IMR-90 (cell line): ENCODE measurements at regions not wholly inside any gene's neighbourhood (a gene's known extent, or its start where the extent isn't known, plus 50 kb on each side); places are given as distances from the start of the nearest gene placed in this dataset.

ENCODE experiments used
- ATAC-seq: fragments of 200-7000 bp; cut with Tn5 transposase; 2 replicates; pipeline ENCODE4 v1.9.1; 2020; ENCODE audit warnings: low read depth, mild to moderate bottlenecking, moderate library complexity
- BruUV-seq: library from RNA; stranded (reverse); fragments of 400-500 nt; replicated peaks from 2 replicates; lab custom pipeline; 2021; lab: Mats Ljungman, UMichigan
- CTCF ChIA-PET: fragments of 300-600 bp; formaldehyde crosslinking; extraction: SDS; loops from one replicate; lab custom pipeline; 2021; ENCODE audit warnings: antibody characterized with exemption; lab: Yijun Ruan, JAX
- POLR2A ChIA-PET: fragments of 300-600 bp; sonication (Branson Sonifier 250); formaldehyde crosslinking; loops from one replicate; lab custom pipeline; 2022; ENCODE audit warnings: antibody characterized with exemption; ENCODE audit not compliant: unreplicated experiment; lab: Charles Lee
- DNase-seq: peaks from one replicate; pipeline ENCODE4 v3.0.0; 2013
- H2AFZ ChIP-seq: replicated peaks from 2 replicates; pipeline ENCODE3; 2013; ENCODE audit warnings: low read length, mild to moderate bottlenecking; ENCODE audit not compliant: poor library complexity
- H2AK5ac ChIP-seq: 2 replicates; pipeline ENCODE4 v1.6.1; 2013; ENCODE audit warnings: low read depth, low read length, inconsistent platforms
- H2AK9ac ChIP-seq: replicated peaks from 2 replicates; pipeline ENCODE3; 2013; ENCODE audit warnings: mild to moderate bottlenecking, low read depth, low read length, moderate library complexity; ENCODE audit not compliant: poor library complexity
- H2BK120ac ChIP-seq: 2 replicates; pipeline ENCODE4 v1.6.1; 2013; ENCODE audit warnings: low read depth, low read length, inconsistent platforms
- H2BK15ac ChIP-seq: 3 replicates; pipeline ENCODE4 v1.6.1; 2013; ENCODE audit warnings: low read depth, low read length, inconsistent platforms
- H2BK20ac ChIP-seq: 2 replicates; pipeline ENCODE4 v1.6.1; 2013; ENCODE audit warnings: low read depth, mild to moderate bottlenecking, inconsistent platforms, low read length, moderate library complexity
- H2BK5ac ChIP-seq: 2 replicates; pipeline ENCODE4 v1.6.1; 2013; ENCODE audit warnings: mild to moderate bottlenecking, low read depth, low read length, inconsistent platforms; ENCODE audit not compliant: poor library complexity, severe bottlenecking
- H3K14ac ChIP-seq: replicated peaks from 2 replicates; pipeline ENCODE4 v1.6.1; 2013; ENCODE audit warnings: low read depth, low read length, inconsistent platforms
- H3K18ac ChIP-seq: 2 replicates; pipeline ENCODE4 v1.6.1; 2013; ENCODE audit warnings: low read depth, low read length, control low read depth
- H3K23ac ChIP-seq: 2 replicates; pipeline ENCODE4 v1.6.1; 2013; ENCODE audit warnings: low read depth, low read length, inconsistent platforms
- H3K27ac ChIP-seq: 2 replicates; pipeline ENCODE4 v1.5.1; 2013; ENCODE audit warnings: mild to moderate bottlenecking, control low read depth, low read length; ENCODE audit not compliant: insufficient read depth
- H3K27me3 ChIP-seq: 2 replicates; pipeline ENCODE4 v1.6.1; 2013; ENCODE audit warnings: low read length; ENCODE audit not compliant: control insufficient read depth, insufficient read depth
- H3K36me3 ChIP-seq: 2 replicates; pipeline ENCODE4 v1.6.1; 2013; ENCODE audit warnings: low read length, mixed read lengths; ENCODE audit not compliant: control insufficient read depth, insufficient read depth
- H3K4ac ChIP-seq: 2 replicates; pipeline ENCODE4 v1.6.1; 2013; ENCODE audit warnings: low read depth, low read length, inconsistent platforms
- H3K4me1 ChIP-seq: 2 replicates; pipeline ENCODE4 v1.6.1; 2013; ENCODE audit warnings: low read length, mixed read lengths; ENCODE audit not compliant: control insufficient read depth, insufficient read depth
- H3K4me2 ChIP-seq: 2 replicates; pipeline ENCODE4 v1.6.1; 2013; ENCODE audit warnings: low read depth, mild to moderate bottlenecking, control low read depth, low read length, moderate library complexity
- H3K4me3 ChIP-seq: 2 replicates; pipeline ENCODE4 v1.5.1; 2013; ENCODE audit warnings: low read depth, mild to moderate bottlenecking, control low read depth, low read length, moderate library complexity; ENCODE audit not compliant: insufficient read depth
- H3K56ac ChIP-seq: 2 replicates; pipeline ENCODE4 v1.6.1; 2013; ENCODE audit warnings: low read length, inconsistent platforms; ENCODE audit not compliant: insufficient read depth; ENCODE audit errors: extremely low read depth
- H3K79me1 ChIP-seq, 2 experiments: 2 replicates each; pipeline ENCODE4 v1.6.1; 2013; ENCODE audit warnings: low read length in 2 of 2, inconsistent platforms in 1 of 2, low read depth in 1 of 2
- H3K9ac ChIP-seq: 2 replicates; pipeline ENCODE4 v1.6.1; 2013; ENCODE audit warnings: low read depth, low read length, control low read depth
- H3K9me1 ChIP-seq: 2 replicates; pipeline ENCODE4 v1.6.1; 2013; ENCODE audit warnings: low read length, inconsistent platforms; ENCODE audit not compliant: insufficient read depth
- H3K9me3 ChIP-seq: 2 replicates; pipeline ENCODE4 v1.6.1; 2013; ENCODE audit warnings: low read length; ENCODE audit not compliant: control insufficient read depth, insufficient read depth
- H4K20me1 ChIP-seq: 2 replicates; pipeline ENCODE4 v1.6.1; 2013; ENCODE audit warnings: low read length, inconsistent platforms; ENCODE audit not compliant: insufficient read depth
- H4K5ac ChIP-seq: 2 replicates; pipeline ENCODE4 v1.6.1; 2013; ENCODE audit warnings: mild to moderate bottlenecking, low read depth, low read length, control low read depth
- H4K8ac ChIP-seq, 2 experiments: 2 replicates each; pipeline ENCODE4 v1.6.1; 2013; ENCODE audit warnings: low read depth in 2 of 2, low read length in 2 of 2, control low read depth in 1 of 2, inconsistent platforms in 1 of 2
- H4K91ac ChIP-seq: 2 replicates; pipeline ENCODE4 v1.6.1; 2013; ENCODE audit warnings: low read depth, low read length, inconsistent platforms; ENCODE audit not compliant: insufficient read depth
- BHLHE40 ChIP-seq: fragments of 150-350 bp; IDR thresholded peaks from 2 replicates; pipeline ENCODE4 v1.6.1; 2016; ENCODE audit warnings: mild to moderate bottlenecking, low read depth, low read length
- CEBPB ChIP-seq: IDR thresholded peaks from 2 replicates; pipeline ENCODE4 v1.6.1; 2012; ENCODE audit warnings: low read depth, low read length, improper control_type of control experiment
- CHD1 ChIP-seq: IDR thresholded peaks from 2 replicates; pipeline ENCODE4 v1.6.1; 2012; ENCODE audit warnings: low read depth, low read length, improper control_type of control experiment
- CTCF ChIP-seq: conservative IDR thresholded peaks from 2 replicates; pipeline ENCODE4 v1.5.1; 2012; ENCODE audit warnings: mild to moderate bottlenecking, low read depth, low read length, improper control_type of control experiment
- FOS ChIP-seq: fragments of 150-350 bp; IDR thresholded peaks from 2 replicates; pipeline ENCODE4 v1.6.1; 2016; ENCODE audit warnings: low read depth, low read length
- MAFK ChIP-seq: IDR thresholded peaks from 2 replicates; pipeline ENCODE4 v1.6.1; 2012; ENCODE audit warnings: low read depth, low read length, improper control_type of control experiment
- MAZ ChIP-seq: IDR thresholded peaks from 2 replicates; pipeline ENCODE4 v1.6.1; 2012; ENCODE audit warnings: low read depth, mild to moderate bottlenecking, low read length, improper control_type of control experiment, moderate library complexity, borderline replicate concordance
- MXI1 ChIP-seq: IDR thresholded peaks from 2 replicates; pipeline ENCODE4 v1.6.1; 2012; ENCODE audit warnings: low read depth, mild to moderate bottlenecking, low read length, moderate library complexity, borderline replicate concordance
- NFE2L2 ChIP-seq: fragments of 150-350 bp; IDR thresholded peaks from 2 replicates; pipeline ENCODE4 v1.6.1; 2016; ENCODE audit warnings: low read depth, mild to moderate bottlenecking, low read length
- POLR2A ChIP-seq: IDR thresholded peaks from 2 replicates; pipeline ENCODE4 v1.6.1; 2012; ENCODE audit warnings: mild to moderate bottlenecking, low read depth, low read length
- RAD21 ChIP-seq: IDR thresholded peaks from 2 replicates; pipeline ENCODE4 v1.6.1; 2012; ENCODE audit warnings: low read length, improper control_type of control experiment
- RCOR1 ChIP-seq: IDR thresholded peaks from 2 replicates; pipeline ENCODE4 v1.6.1; 2012; ENCODE audit warnings: mild to moderate bottlenecking, low read length, improper control_type of control experiment; ENCODE audit not compliant: insufficient replicate concordance
- RFX5 ChIP-seq: IDR thresholded peaks from 2 replicates; pipeline ENCODE4 v1.8.0; 2012; ENCODE audit warnings: low read depth, mild to moderate bottlenecking, low read length, moderate library complexity
- SMC3 ChIP-seq: fragments of 150-350 bp; IDR thresholded peaks from 2 replicates; pipeline ENCODE4 v1.6.1; 2016; ENCODE audit warnings: low read depth, mild to moderate bottlenecking, antibody characterized with exemption, low read length, moderate library complexity
- USF2 ChIP-seq: fragments of 150-350 bp; IDR thresholded peaks from 2 replicates; pipeline ENCODE4 v1.6.1; 2017; ENCODE audit warnings: mild to moderate bottlenecking, antibody characterized with exemption, low read length, low read depth
- WGBS, 2 experiments: methylation state at CpG; one replicate each; pipeline versions ENCODE4 v1.1.5 to v1.1.7; 2013; ENCODE audit warnings: missing lambda C conversion rate in 2 of 2; ENCODE audit not compliant: insufficient read length in 1 of 2; ENCODE audit errors: extremely low coverage in 2 of 2; 5-methylcytosine and 5-hydroxymethylcytosine counted together
- dilution Hi-C: fragments of 300-500 bp; cut with HindIII; formaldehyde crosslinking; loops from one replicate; pipeline ENCODE4 v1.14.3; 2018; ENCODE audit warnings: low sequenced_read_pairs; ENCODE audit not compliant: unreplicated experiment
- in situ Hi-C: fragments of 300-500 bp; cut with MboI; formaldehyde crosslinking; loops from 3 replicates; pipeline ENCODE4 v1.14.3; 2019; ENCODE audit warnings: low sequenced_read_pairs, inconsistent platforms, mixed read lengths
- intact Hi-C: fragments of 100-400 bp; cut with micrococcal nuclease; formaldehyde crosslinking; loops from 2 replicates; pipeline ENCODE4 v1.10.0; 2022
- TF ChIP-seq, protein P1 (sequence below): fragments of 150-350 bp; IDR thresholded peaks from 2 replicates; pipeline ENCODE4 v1.6.1; 2016; ENCODE audit warnings: low read depth, mild to moderate bottlenecking, low read length, moderate library complexity, borderline replicate concordance

GRCh38 chr3:74470313-74470712 lies 144.1 kb downstream of the CNTN3 start:
- TF ChIP-seq CHD1: no peak
- TF ChIP-seq MAFK: no peak
- no peak for TF ChIP-seq POLR2A
- TF ChIP-seq RAD21: no peak
- no peak for TF ChIP-seq CTCF
- TF ChIP-seq MXI1: no peak
- TF ChIP-seq CEBPB: no peak
- TF ChIP-seq MAZ: no peak
- TF ChIP-seq SMC3: no peak
- TF ChIP-seq RFX5: no peak
- TF ChIP-seq RCOR1: no peak
- TF ChIP-seq NFE2L2: no peak
- TF ChIP-seq, protein P1, sequence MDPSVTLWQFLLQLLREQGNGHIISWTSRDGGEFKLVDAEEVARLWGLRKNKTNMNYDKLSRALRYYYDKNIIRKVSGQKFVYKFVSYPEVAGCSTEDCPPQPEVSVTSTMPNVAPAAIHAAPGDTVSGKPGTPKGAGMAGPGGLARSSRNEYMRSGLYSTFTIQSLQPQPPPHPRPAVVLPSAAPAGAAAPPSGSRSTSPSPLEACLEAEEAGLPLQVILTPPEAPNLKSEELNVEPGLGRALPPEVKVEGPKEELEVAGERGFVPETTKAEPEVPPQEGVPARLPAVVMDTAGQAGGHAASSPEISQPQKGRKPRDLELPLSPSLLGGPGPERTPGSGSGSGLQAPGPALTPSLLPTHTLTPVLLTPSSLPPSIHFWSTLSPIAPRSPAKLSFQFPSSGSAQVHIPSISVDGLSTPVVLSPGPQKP: no peak
- no peak for TF ChIP-seq FOS
- no peak for TF ChIP-seq BHLHE40
- TF ChIP-seq USF2: no peak
- Histone ChIP-seq H4K20me1 (no peaks in the 10 kb centered on the region), H2BK5ac (no peak overlapping the region), H2BK15ac (no peak overlapping the region), H3K4me2 (no peak overlapping the region), H3K23ac (no peak overlapping the region), H3K4ac (no peak overlapping the region), H3K9ac (no peak overlapping the region), H3K4me1 (peaks cover 5% of the 10 kb centered on the region), H2BK20ac (no peak overlapping the region), H3K4me3 (no peak overlapping the region), H3K79me1 (no peaks in the 10 kb centered on the region), H3K56ac (no peak overlapping the region), H2BK120ac (no peak overlapping the region), H3K27ac (no peak overlapping the region), H3K27me3 (no peaks in the 10 kb centered on the region), H3K9me1 (no peaks in the 10 kb centered on the region; the same call in 1 of the 2 replicates), H3K14ac (no peak overlapping the region), H4K8ac (no peak overlapping the region), H2AK5ac (no peak overlapping the region), H2AFZ (no peak overlapping the region), H4K5ac (no peak overlapping the region), H3K18ac (no peak overlapping the region), H3K36me3 (no peaks in the 10 kb centered on the region), H4K91ac (no peak overlapping the region), H2AK9ac (no peak overlapping the region), H3K9me3 (no peaks in the 10 kb centered on the region)
- intact Hi-C loops (no loop called here), in situ Hi-C loops (no loop called here), dilution Hi-C loops (no loop called here)
- no TSS peak for BruUV-seq
- POLR2A ChIA-PET: no interaction called here
- ATAC-seq: no peak
- DNase-seq: no peak
- WGBS, 2 experiments: no CpG with 5 or more reads among the region's 4 CpGs
- CTCF ChIA-PET: no interaction called here
